ENCODE measurements at regions not wholly inside any gene's neighbourhood (a gene's known extent, or its start where the extent isn't known, plus 50 kb on each side); places are given as distances from the start of the nearest gene placed in this dataset.
"Not testable (repeated sequence)": the region's sequence is repeated elsewhere in the genome, so short reads cannot be mapped to it uniquely, and the experiment has no call there.

DNA sequence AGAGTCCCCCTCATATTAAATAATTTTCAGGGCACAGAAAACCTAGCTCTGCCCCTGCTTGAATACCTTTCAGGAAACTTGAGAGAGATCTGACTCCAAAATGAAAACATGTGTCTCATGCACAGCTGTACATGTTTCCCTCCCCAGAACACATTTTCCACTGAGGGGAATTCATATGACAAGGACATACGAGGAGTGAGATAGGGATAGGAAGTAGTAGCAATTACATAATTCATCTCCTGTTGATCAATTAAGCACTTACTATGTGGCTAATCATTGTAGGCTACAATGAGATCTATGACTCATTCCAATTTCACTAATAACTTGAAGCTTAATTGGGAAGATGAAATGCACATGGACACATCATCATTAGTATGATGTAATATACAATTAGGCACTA lies 302.1 kb downstream of the PCDH11X start:
- DNase-seq (ENCODE audit: low read depth in 2 of 2) = not testable (repeated sequence)

DNA sequence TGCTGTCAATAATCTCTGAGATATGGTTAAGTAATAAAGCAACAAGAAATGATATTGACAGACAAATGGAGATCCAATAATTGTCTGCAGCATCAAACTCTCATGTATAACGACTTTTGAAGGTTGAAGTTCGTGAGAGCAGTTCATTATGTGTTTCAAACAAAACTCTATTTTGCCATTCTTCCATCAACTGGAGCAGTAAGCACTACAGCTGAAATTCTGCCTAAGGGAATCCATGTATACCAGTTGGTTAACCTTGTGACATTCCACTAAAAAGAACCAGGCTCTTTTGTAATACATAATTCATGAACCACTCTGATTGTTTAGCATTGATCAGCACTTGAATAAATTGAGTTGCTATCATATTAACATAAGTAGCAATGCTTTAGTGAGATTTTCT lies 311.6 kb downstream of the PCDH11X start:
- not testable (repeated sequence) for DNase-seq (ENCODE audit: low read depth in 2 of 2)

DNA sequence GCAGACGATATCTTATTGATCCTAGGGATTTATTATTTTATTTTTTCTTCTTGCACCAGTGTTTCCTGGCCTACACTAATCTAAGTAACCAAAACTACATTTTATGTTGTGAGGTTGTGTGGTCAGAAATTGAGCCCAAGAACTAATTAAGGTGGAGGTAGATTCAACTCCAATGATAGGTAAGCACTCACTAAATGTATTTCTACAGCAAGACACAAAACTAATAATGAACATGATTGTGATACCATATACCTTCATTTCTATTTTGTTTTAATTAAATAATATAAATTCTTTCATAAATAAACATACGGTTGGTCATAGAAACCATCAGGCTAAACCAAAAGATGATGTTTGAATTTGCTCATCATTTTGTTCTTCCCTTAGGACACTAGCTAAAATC lies 319.0 kb downstream of the PCDH11X start:
- DNase-seq (ENCODE audit: low read depth in 2 of 2) = not testable (repeated sequence)

DNA sequence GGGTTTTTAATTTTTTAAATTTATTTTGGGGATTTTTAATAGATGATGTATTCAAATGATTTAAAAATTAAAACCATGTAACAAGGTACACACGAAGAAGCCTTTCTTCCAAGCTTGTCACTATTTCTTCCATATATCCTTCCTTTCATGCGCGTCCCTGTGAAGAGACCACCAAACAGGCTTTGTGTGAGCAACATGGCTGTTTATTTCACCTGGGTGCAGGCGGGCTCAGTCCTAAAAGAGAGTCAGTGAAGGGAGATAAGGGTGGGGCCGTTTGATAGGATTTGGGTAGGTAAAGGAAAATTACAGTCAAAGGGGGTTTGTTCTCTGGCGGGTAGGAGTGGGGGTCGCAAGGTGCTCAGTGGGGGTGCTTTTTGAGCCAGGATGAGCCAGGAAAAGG lies 320.9 kb downstream of the PCDH11X start:
- not testable (repeated sequence) for DNase-seq (ENCODE audit: low read depth in 2 of 2)

DNA sequence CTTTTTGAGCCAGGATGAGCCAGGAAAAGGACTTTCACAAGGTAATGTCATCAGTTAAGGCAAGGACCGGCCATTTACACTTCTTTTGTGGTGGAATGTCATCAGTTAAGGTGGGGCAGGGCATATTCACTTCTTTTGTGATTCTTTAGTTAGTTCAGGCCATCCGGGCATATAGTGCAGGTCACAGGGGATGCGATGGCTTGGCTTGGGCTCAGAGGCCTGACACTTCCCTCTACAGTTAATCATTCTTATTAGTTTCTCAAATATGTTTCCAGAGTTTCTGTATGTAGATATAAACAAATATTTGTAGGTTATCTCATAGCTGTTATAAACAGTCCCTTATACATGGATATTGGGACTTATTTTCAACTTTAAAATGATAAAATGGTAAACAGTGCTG lies 326.5 kb downstream of the PCDH11X start:
- DNase-seq (ENCODE audit: low read depth in 2 of 2) = not testable (repeated sequence)

DNA sequence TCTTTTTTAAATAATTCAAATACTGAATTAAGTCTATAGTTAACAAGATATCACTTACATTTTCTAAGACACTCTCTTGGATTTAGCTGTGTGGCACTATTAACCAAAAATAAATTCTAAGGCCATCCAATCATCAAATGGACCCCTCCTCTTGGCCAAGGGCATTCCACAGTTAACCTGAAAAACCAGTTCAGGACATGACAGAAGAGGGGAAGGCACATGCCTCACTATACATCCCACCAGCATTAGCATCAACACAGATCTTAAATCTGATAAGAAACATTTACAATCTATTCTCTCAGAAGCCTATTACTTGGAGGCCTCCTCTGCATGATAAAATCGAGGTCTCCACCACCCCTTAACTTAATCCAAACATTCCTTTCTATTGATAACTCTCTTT lies 327.5 kb downstream of the PCDH11X start:
- not testable (repeated sequence) for DNase-seq (ENCODE audit: low read depth in 2 of 2)

DNA sequence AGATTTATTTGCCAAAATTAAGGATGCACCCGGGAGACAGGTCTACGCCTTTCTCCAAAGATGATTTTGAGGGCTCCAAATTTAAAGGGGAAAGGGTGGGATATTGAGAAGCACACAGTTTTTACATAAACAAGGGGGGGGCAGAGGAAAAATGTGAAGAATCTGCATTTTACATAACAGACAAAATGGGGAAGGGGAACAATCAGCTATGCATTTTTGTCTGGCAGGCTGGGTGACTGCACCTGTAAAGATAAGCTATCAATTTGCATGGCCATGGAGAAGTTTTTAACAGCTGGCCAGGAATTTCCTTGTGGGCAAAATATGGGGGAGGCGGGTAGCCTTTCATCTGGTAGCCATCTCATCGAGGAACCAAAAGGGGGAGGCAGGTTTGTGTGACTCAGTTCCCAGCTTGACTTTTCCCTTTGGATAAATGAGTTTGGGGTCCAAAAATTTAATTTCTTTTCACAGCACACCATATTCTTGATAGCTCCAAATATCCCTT lies 331.3 kb downstream of the PCDH11X start:
- not testable (repeated sequence) for DNase-seq (ENCODE audit: low read depth in 2 of 2)

DNA sequence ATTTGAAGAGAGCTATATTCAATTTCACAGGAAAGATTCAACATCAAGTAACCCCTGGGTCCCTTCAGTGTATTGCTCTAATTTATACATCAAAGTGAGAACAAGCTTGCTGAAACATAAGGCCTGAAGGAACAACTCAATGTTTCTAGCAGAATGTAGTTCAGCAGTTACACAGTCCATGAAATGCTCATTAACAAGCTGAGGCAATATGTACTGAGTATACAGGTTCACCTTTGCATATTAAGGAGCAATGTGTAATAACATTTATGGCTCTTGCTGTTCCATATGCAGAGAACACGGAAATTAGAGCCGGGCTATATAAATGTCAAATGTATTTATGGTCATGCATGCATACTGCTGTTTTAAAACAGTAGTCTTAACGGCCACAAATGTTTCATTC lies 338.5 kb downstream of the PCDH11X start:
- not testable (repeated sequence) for DNase-seq (ENCODE audit: low read depth in 2 of 2)

DNA sequence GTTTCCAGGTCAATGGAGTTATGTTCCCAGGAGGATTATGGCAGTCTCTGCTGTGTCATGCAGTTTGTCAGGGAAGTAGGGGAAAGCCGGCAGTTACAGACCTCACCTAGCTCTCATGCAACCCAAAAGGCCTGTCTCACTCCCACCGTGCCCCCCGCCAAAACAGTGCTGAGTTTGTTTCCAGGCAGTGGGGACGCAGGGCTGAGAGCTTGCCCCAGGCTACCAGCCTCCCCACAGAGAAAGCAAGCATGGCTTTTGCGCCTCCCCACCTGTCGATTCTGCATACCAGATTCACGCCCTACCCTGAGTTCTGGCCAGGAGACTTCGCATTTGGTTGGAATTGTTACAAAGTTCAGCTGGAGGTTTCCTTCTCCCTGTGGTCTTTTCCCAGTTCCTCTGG lies 383.9 kb downstream of the PCDH11X start:
- DNase-seq (ENCODE audit: low read depth in 2 of 2) = not testable (repeated sequence)

DNA sequence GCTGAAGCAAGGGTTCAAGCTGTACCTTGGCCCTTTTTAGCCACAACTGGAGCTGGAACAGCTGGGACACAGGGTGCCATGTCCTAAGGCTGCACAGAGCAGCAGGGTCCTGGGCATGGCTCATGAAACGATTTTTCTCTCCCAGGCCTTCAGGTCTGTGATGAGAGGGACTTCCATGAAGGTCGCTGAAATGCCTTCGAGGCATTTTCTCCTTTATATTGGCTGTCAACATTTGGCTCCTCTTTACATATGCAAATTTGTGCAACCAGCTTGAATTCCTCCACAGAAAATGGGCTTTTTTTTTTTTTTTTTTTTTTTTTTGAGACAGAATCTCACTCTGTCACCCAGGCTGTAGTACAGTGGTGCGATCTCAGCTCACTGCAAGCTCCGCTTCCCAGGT lies 430.8 kb downstream of the PCDH11X start:
- no peak for DNase-seq (ENCODE audit: low read depth in 2 of 2)

DNA sequence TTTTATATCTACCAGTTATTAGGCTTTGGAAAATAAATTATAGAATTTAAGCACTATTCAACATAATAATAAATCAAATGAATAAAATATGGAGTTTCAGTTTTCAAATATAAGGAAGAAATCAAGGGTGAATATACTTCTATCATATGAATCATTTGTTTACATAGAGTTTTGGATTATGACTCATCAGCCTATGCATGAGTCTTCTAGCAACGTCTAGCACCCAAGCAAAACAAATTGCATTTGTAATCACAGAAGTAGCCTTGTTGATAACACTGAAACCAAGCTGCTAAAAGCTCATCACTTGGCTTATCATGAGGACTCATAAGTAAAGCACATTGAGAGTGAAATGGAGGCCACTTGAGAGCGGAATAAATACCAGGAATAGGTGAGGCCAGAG lies 434.6 kb downstream of the PCDH11X start:
- no peak for DNase-seq (ENCODE audit: low read depth in 2 of 2)

DNA sequence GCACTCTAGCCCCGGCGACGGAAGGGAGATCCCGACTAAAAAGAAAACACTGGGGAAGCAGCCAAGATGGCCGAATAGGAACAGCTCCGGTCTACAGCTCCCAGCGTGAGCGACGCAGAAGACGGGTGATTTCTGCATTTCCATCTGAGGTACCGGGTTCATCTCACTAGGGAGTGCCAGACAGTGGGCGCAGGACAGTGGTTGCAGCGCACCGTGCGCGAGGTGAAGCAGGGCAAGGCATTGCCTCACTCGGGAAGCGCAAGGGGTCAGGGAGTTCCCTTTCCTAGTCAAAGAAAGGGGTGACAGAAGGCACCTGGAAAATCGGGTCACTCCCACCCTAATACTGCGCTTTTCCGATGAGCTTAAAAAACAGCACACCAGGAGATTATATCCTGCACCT lies 435.8 kb downstream of the PCDH11X start:
- not testable (repeated sequence) for DNase-seq (ENCODE audit: low read depth in 2 of 2)

DNA sequence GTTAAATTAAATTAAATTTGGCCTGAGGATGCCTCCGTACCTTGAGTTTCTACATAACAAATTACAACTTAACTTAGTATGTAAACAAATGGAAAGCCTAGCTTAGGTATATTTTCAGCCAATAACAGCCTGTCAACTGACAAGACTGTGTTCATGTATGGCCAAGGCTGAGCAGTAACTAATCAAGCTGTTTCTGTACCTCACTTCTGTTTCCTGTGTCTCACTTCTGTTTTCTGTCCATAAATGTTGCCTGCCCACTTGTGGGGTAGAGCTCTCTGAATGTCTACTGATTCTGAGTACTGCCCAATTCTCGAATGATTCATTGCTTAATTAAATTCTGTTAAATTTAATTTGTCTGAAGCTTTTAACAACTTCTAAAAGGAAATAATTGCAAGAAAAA lies 445.2 kb downstream of the PCDH11X start:
- no peak for DNase-seq (ENCODE audit: low read depth in 2 of 2)

DNA sequence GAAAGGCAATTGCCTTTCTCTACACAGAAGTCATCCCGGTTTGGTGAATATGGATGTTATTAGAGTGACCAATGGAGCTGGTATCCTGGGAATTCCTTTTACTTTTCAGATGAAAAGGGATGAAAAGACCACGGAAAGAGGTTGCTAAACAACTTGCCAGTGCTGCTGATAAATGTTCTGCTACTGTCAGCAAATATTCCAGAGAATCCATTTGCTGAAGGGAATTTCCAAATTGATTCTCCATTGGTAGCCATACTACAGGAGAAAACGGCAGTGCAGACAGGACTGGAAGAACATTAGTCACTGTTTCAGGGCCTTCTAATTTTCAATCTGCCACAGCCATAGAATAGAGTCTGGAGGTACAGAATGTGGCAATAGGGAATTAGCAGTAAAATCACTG lies 451.5 kb downstream of the PCDH11X start:
- no peak for DNase-seq (ENCODE audit: low read depth in 2 of 2)

DNA sequence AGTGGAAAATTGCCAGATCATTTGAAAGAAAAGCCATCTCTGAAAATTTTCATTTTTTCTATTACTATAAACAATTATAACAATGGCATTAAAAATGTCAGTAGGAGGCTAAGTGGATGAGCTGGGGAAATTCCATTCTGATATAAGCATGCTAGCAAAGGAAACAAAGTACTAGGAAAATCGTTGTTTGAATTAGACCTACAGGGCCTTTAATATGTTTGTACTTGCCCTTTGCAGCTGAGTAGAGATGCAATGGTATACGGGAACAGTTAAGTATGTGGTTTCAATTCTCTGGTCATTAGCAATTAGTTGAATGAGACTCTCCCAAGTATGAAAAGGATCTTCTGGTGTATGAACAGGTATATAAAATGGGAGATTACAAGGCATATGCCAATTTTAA lies 452.2 kb downstream of the PCDH11X start:
- no peak for DNase-seq (ENCODE audit: low read depth in 2 of 2)

DNA sequence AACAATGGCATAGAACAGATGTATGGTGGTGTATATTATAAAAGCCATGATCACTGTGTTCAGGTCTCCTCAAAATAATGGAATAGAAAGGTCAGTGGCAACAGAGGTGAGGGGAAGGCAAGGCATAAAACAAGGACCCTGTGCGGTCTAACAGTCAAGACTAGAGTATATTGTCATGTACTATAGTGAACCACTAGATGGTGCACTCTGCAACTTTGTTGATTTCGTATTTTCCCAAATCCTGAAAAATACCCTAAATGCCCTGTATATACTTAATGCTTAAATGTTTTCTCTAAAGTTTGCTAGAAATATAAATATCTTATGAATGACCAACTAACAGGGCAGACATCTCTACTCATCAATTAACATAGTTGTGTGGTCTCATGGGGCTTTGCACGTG lies 453.0 kb downstream of the PCDH11X start:
- DNase-seq (ENCODE audit: low read depth in 2 of 2) = peak in 1 of 2 donors; percentile 3

DNA sequence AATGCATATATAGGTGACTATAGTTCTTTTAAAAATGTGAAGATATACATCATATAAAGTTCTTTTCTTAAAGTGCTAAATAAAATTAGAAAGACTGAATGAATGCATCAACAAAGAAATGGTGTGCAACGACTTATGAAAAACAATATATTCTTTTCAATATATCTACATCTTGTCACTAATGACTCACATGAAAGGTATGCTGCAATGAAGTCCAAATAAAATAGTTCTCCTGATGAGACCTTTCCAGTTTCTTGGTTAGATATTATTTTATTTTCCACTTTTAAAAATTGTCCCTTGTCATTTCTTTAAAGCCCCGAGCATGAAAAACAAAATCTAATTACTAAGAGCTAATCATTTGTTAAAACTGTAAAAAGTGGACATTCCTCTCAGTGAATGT lies 462.1 kb downstream of the PCDH11X start:
- DNase-seq (ENCODE audit: low read depth in 2 of 2) = no peak

DNA sequence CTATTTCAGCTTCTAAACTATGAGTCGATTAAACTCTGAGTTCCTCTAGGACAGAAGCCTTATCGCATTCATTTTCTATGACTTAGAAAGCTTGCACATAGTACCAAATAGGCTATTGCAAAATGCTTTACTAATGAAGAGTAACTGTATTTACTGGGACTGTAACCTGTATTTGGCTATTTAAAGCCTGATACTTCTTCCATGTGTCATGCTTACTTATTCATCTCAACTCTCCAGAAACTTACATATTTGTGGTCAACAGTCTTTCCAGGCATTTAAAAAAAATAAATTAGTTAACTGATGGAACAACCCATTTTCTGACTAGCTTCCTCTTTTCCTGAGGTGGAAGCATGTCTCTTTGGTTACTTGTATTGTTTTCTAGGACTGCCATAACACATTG lies 467.9 kb downstream of the PCDH11X start:
- DNase-seq (ENCODE audit: low read depth in 2 of 2) = no peak

DNA sequence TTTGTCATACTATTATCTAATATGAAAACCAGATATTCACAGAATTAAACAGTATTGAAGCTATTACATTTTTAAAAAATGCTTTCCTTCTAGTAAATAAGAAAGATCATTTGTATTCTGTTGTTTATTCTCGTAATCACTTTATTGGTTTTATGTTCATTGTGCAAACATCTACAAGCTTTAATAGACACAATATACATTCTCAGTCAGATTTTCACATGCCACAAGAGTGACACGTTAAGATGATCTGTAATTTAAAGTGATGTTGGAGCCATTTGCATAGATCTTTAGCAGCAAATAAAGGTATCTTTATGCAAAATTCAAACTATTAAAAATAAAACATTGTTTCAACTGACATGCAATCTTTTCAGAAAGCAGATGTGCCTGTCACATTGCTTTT lies 469.9 kb downstream of the PCDH11X start:
- no peak for DNase-seq (ENCODE audit: low read depth in 2 of 2)

DNA sequence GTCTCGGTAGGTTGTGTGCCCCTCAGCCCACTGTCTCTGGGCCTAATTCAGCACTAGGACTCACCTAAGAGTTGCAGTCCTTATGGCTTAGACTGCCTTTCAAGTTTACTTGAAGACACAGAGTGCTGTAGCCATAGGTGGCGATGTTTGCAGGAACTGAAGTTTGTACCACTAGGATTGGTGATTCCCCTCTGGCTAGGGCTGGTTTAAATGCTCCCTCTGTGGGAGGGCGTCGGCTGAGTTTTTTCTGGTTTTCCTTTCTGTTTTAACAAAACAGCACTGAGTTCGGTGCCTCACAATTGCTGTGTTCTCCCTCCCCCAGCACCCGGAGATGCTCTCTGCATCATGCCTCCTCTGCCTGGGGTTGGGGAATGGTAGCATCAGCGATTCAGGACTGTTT lies 480.9 kb downstream of the PCDH11X start:
- no peak for DNase-seq (ENCODE audit: low read depth in 2 of 2)

DNA sequence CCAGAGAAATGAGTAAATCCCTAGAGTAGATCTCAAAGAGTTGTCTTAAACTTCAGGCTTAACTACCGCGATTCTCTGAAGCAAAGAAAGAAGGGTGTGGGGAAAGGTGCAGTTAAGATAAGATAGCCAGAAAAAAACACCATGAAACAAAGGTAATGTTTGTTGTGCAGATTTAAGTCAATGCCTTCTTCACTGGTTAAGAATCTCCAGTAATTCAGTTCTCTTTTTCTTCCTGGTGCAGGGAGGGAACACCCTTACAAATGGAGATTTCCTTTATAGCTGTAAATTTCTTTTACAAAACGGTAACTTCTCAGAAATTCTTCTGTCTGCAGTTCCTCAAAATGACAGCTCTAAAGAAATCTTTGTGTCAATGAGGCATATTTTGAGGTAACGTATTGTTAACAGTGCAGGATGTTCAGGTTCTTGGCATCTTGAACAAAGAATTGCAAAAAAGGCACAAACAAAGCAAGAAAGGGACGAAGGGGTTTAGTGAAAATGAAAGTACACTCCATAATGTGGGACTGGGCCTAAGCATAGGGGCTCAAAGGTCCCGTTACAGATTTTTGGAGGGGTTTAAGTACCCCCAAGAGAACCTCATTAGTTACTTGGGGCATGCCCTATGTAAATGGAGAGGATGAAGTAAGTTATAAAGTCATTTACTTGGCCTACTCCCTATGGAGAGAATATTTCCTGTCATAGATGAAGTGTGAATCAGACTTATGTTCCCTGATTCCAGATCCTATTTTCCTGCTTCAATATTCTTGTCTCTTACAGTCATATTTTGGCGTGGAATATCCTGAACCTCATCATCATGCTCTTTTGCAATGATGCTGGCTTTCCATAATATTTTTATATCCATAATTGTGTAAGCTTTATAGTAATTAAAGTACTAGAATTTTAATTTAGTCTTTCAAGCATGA lies 492.0 kb downstream of the PCDH11X start:
- no peak for DNase-seq (ENCODE audit: low read depth in 2 of 2)

DNA sequence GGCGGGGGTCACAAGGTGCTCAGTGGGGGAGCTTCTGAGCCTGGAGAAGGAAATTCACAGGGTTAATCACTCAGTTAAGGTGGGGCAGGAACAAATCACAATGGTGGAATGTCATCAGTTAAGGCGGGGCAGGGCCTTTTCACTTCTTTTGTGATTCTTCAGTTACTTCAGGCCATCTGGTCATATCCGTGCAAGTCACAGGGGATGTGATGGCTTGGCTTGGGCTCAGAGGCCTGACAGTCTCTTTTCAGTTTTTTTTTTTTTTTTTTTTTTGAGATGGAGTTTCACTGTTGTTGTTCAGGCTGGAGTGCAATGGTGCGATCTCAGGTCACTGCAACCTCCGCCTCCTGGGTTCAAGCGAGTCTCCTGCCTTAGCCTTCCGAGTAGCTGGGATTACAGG lies 499.4 kb downstream of the PCDH11X start:
- not testable (repeated sequence) for DNase-seq (ENCODE audit: low read depth in 2 of 2)

DNA sequence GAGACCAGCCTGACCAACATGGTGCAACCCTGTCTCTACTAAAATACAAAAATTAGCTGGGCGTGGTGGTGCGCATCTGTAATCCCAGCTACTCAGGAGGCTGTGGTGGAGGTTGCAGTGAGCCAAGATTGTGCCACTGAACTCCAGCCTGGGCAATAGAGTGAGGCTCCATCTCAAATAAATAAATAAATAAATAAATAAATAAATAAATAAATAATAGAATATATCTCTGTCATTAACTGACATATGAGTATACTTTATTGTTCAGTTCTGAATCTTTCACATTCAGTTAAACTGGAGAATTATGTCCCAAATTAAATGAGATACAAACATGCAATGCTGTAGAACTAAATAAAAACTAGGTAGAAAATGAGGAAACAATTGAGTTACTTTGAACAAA lies 501.2 kb downstream of the PCDH11X start:
- not testable (repeated sequence) for DNase-seq (ENCODE audit: low read depth in 2 of 2)
